AG09319 (cell line): ENCODE measurements at regions not wholly inside any gene's neighbourhood (a gene's known extent, or its start where the extent isn't known, plus 50 kb on each side); places are given as distances from the start of the nearest gene placed in this dataset.

Source experiments
- DNase-seq: peaks from one replicate; pipeline ENCODE4 v3.0.0-alpha.2; 2010; ENCODE audit warnings: low read depth; ENCODE audit errors: extremely low read depth
- CTCF ChIP-seq: IDR thresholded peaks from 2 replicates; pipeline ENCODE4 v1.5.1; 2011; ENCODE audit warnings: low read depth, mild to moderate bottlenecking, inconsistent platforms, low read length, moderate library complexity

DNA sequence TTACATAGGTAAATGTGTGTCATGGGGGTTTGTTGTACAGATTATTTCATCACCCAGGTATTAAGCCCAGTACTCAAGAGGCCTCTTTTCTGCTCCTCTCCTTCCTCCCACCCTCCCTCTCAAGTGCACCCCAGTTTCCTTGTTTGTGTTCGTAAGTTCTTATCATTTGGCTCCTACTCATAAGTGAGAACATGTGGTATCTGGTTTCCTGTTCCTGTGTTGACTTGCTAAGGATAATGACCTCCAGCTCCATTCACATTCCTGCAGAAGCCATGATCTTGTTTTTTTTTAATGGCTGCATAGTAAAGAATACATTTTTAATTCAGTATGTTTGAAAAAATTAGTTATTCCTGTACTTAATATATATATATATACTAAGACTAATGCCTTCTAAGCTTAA, 107.7 kb downstream of the CLDN17 start:
- no peak for TF ChIP-seq CTCF
- no peak for DNase-seq

DNA sequence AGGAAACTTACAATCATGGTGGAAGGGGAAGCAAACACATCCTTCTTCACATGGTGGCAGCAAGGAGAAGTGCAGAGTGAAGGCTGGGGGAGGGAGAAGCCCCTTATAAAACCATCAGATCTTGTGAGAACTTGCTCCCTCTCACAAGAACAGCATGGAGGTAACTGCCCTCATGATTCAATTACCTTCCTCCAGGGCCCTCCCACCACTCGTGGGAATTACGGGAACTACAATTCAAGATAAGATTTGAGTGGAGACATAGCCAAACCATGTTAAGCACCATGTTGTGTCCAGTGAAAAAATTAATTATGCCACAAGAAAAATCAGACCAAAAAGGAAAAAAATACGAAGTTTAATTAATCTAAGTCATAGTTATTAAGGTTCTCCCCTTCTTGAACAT, 109.5 kb downstream of the CLDN17 start:
- DNase-seq = no peak
- no peak for TF ChIP-seq CTCF

GRCh38 chr21:30048570-30048969, 108.8 kb upstream of the GRIK1 start:
- no peak for DNase-seq
- no peak for TF ChIP-seq CTCF

DNA sequence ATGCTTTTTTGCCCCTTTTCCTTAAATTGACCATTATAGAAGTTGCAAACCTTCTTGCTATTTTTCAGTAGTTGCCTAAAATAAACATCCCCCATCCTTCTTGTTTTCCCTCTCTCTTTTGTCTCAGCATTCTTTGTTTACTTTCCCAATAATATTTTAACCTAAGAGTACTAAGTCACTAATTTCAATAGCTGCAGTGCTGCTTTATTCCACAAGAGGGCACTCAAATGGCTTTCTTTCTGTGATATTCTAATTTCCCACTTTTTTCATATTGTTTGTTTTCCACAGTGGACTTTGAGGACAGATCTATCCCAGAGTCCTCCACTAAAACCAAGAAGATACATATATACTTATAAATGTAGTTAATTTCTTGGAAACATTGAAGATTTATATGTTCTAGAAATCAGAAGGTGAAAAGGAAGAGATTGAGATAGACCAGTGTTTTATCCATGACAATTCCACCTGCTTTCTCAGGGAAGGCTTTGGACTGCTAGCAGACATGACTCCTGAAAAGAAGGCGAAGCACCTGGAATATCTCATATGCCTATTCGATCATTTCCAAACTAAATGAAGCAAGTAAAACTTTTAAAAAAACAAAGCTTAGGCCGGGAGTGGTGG, 104.8 kb upstream of the GRIK1 start:
- TF ChIP-seq CTCF = peak; percentile 81
- DNase-seq = no peak

DNA sequence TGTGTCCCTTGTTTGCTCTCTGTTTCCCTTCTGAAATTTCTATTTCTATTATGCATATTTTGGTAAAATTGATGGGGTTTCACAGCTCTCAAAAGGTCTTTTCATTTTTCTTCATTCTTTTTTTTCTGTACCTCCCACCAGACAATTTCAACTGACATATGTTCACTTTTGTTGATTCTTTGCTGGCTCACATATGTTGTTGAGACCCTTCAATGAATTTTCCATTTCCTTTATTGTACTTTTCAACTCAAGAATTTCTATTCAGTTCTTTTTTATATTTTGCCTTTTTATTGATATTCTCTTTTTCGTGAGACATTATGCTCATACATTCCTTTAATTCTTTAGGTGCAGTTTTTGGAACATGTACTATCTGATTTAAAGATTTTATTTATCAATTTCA, 102.6 kb upstream of the GRIK1 start:
- TF ChIP-seq CTCF = no peak
- no peak for DNase-seq

DNA sequence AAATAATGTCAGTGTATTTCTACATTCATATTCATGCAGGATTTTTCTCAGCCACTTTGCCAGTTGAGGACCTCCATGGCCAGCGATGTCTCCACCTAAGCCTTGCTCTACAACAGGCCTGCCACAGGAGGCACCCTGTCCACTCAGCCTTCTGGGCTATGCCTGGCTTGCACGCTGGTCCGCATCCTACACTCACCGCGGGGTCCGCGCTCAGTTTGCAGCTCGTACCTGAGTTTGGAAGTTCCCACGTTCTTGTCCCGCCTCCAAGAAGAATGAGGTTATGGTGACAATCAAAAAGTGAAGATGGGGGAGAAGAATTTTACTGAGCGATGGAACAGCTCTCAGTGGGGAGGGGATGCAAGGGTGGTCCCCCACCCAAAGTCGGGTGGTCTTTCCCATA, 93.6 kb upstream of the GRIK1 start:
- TF ChIP-seq CTCF = no peak
- DNase-seq = no peak

GRCh38 chr21:30030416-30030815, 90.6 kb upstream of the GRIK1 start:
- no peak for TF ChIP-seq CTCF
- no peak for DNase-seq
